OCI-LY7 (cell line): ENCODE measurements at regions not wholly inside any gene's neighbourhood (a gene's known extent, or its start where the extent isn't known, plus 50 kb on each side); places are given as distances from the start of the nearest gene placed in this dataset.

Source experiments
- CTCF ChIP-seq: fragments of 200-600 bp; sonication (generic); conservative IDR thresholded peaks from 2 replicates; pipeline ENCODE4 v1.5.1; 2014; ENCODE audit warnings: mild to moderate bottlenecking, antibody characterized with exemption, low read length, moderate library complexity, mixed read lengths
- EZH2phosphoT487 ChIP-seq: fragments of 200-600 bp; sonication (generic); IDR thresholded peaks from 2 replicates; pipeline ENCODE4 v1.6.1; 2018; ENCODE audit warnings: low read depth, borderline replicate concordance, mild to moderate bottlenecking, mixed run types, antibody characterized with exemption, low read length, moderate library complexity, mixed read lengths

DNA sequence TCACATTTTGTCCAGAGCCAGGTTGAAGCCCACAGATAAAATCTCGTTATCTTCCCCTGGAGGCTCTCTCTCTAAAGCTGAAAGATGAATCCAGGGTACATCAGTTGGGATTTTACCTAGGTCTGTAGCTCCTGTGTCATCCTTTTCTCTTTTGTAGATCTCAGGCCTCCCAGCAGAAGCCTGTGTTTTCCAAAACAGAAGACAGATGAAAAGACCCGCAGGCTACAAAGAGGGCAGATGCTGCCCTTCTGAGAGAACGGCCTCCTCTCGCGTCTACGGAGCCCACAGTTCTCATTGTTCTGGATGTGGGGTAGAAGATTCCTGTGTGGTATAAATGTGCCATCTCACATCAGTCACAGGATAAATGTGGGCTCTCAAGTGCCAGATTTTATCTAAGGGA lies 139.5 kb downstream of the SUCLG1 start:
- TF ChIP-seq CTCF (no peak), EZH2phosphoT487 (no peak)
